Neural cell (in vitro differentiated cells): ENCODE measurements at regions not wholly inside any gene's neighbourhood (a gene's known extent, or its start where the extent isn't known, plus 50 kb on each side); places are given as distances from the start of the nearest gene placed in this dataset.

Source experiments
- H2AFZ ChIP-seq: fragments of 200-600, 300-800 bp; sonication (generic), shearing (Covaris generic); 2 replicates; pipeline ENCODE4 v1.6.0; 2014; ENCODE audit warnings: low read depth, mild to moderate bottlenecking, antibody characterized with exemption, low read length, moderate library complexity
- H3F3A ChIP-seq: fragments of 200-600 bp; shearing (Covaris generic); 2 replicates; pipeline ENCODE4 v1.6.1; 2016; ENCODE audit warnings: mild to moderate bottlenecking, moderate library complexity, mixed read lengths, antibody characterized with exemption, low read length; ENCODE audit not compliant: insufficient read depth, poor library complexity, severe bottlenecking
- H3K27ac ChIP-seq: fragments of 200-600, 300-800 bp; sonication (generic), shearing (Covaris generic); 2 replicates; pipeline ENCODE4 v1.5.1; 2014; ENCODE audit warnings: mild to moderate bottlenecking, low read length, moderate library complexity
- H3K27me3 ChIP-seq: fragments of 300-800, 200-600 bp; sonication (generic), shearing (Covaris generic); 2 replicates; pipeline ENCODE4 v1.6.0; 2014; ENCODE audit warnings: mild to moderate bottlenecking, low read depth, low read length, moderate library complexity; ENCODE audit not compliant: insufficient read depth
- H3K36me3 ChIP-seq: fragments of 300-800, 200-600 bp; sonication (generic), shearing (Covaris generic); 2 replicates; pipeline ENCODE4 v1.5.1; 2014; ENCODE audit warnings: mild to moderate bottlenecking, antibody characterized with exemption, low read length, moderate library complexity; ENCODE audit not compliant: insufficient read depth
- H3K4me2 ChIP-seq: fragments of 300-800, 200-600 bp; sonication (generic), shearing (Covaris generic); 2 replicates; pipeline ENCODE4 v1.6.0; 2014; ENCODE audit warnings: mild to moderate bottlenecking, low read length
- H3K4me3 ChIP-seq: fragments of 300-800, 200-600 bp; sonication (generic), shearing (Covaris generic); 2 replicates; pipeline ENCODE4 v1.5.1; 2014; ENCODE audit warnings: mild to moderate bottlenecking, low read length, moderate library complexity
- H3K79me2 ChIP-seq: fragments of 200-600 bp; shearing (Covaris generic); replicated peaks from 2 replicates; pipeline ENCODE4 v1.6.0; 2014; ENCODE audit warnings: mild to moderate bottlenecking, low read length, moderate library complexity; ENCODE audit not compliant: insufficient read depth
- H3K9ac ChIP-seq: fragments of 300-800, 200-600 bp; sonication (generic), shearing (Covaris generic); 2 replicates; pipeline ENCODE4 v1.6.1; 2016; ENCODE audit warnings: mild to moderate bottlenecking, low read length, mixed read lengths
- H3K9me2 ChIP-seq: fragments of 200-600 bp; shearing (Covaris generic); 2 replicates; pipeline ENCODE4 v1.6.1; 2016; ENCODE audit warnings: mild to moderate bottlenecking, low read length, mixed read lengths; ENCODE audit not compliant: insufficient read depth
- H3K9me3 ChIP-seq: fragments of 200-600, 300-800 bp; sonication (generic), shearing (Covaris generic); 2 replicates; pipeline ENCODE4 v1.6.1; 2016; ENCODE audit warnings: mild to moderate bottlenecking, mixed run types, low read length, moderate library complexity, mixed read lengths
- H4K20me1 ChIP-seq: fragments of 200-600 bp; shearing (Covaris generic); 2 replicates; pipeline ENCODE4 v1.6.1; 2016; ENCODE audit warnings: mild to moderate bottlenecking, mixed run types; ENCODE audit not compliant: insufficient read depth
- EP300 ChIP-seq: fragments of 450-650 bp; conservative IDR thresholded peaks from 2 replicates; pipeline ENCODE4 v1.6.1; 2014; ENCODE audit warnings: antibody characterized with exemption, mild to moderate bottlenecking, moderate library complexity; ENCODE audit not compliant: poor library complexity, severe bottlenecking
- EZH2 ChIP-seq: fragments of 200-600, 300-800 bp; shearing (Covaris generic), sonication (generic); IDR thresholded peaks from 2 replicates; pipeline ENCODE4 v1.6.1; 2014; ENCODE audit warnings: antibody characterized with exemption, low read length, borderline replicate concordance, mild to moderate bottlenecking; ENCODE audit not compliant: insufficient read depth, poor library complexity, severe bottlenecking
- MXI1 ChIP-seq: fragments of 450-650 bp; conservative IDR thresholded peaks from 2 replicates; pipeline ENCODE4 v1.6.1; 2014; ENCODE audit warnings: antibody characterized with exemption, mild to moderate bottlenecking; ENCODE audit not compliant: poor library complexity, severe bottlenecking
- POLR2AphosphoS5 ChIP-seq: IDR thresholded peaks from 2 replicates; pipeline ENCODE4 v1.6.1; 2012
- RAD21 ChIP-seq: fragments of 450-650 bp; conservative IDR thresholded peaks from 2 replicates; pipeline ENCODE4 v1.6.1; 2014; ENCODE audit warnings: antibody characterized with exemption, mild to moderate bottlenecking, moderate library complexity
- SMC3 ChIP-seq: fragments of 450-650 bp; conservative IDR thresholded peaks from 2 replicates; pipeline ENCODE4 v1.6.1; 2014; ENCODE audit warnings: antibody characterized with exemption, mild to moderate bottlenecking, moderate library complexity; ENCODE audit not compliant: poor library complexity
- TAF1 ChIP-seq: IDR thresholded peaks from 2 replicates; pipeline ENCODE4 v1.6.1; 2012; ENCODE audit warnings: low read depth
- TF ChIP-seq, protein P1 (sequence below): IDR thresholded peaks from 2 replicates; pipeline ENCODE4 v1.6.1; 2012; ENCODE audit warnings: borderline replicate concordance
- TF ChIP-seq, protein P2 (sequence below): fragments of 450-650 bp; IDR thresholded peaks from 2 replicates; pipeline ENCODE4 v1.5.1; 2014; ENCODE audit warnings: antibody characterized with exemption, mild to moderate bottlenecking, moderate library complexity; ENCODE audit not compliant: poor library complexity, severe bottlenecking

DNA sequence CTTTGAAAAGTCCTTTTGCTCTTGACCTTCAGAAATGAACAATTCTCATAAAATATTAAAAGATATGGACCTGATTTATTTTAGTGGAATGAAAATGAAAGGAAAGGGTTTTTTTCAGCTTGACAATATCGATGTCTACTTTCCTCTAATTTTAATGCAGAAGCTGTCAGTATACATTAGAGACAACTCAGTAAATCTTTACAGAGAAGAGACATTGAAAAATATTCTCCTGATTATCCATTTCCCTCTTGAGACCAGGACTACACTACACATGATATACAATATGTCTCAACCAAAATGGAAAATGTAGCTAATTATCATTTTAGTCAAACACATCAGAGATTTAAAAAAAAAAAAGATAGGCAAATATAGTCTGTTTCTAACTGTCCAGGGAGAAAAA is 288.5 kb upstream of the NUDT12 start:
- no peak overlapping the region for H2AFZ ChIP-seq
- no peaks in the 10 kb centered on the region for H3K36me3 ChIP-seq
- TF ChIP-seq POLR2AphosphoS5 (peak; percentile 64), RAD21 (no peak), TAF1 (no peak), EP300 (peak; percentile 45), SMC3 (no peak), MXI1 (no peak), EZH2 (no peak)
- TF ChIP-seq, protein P1, sequence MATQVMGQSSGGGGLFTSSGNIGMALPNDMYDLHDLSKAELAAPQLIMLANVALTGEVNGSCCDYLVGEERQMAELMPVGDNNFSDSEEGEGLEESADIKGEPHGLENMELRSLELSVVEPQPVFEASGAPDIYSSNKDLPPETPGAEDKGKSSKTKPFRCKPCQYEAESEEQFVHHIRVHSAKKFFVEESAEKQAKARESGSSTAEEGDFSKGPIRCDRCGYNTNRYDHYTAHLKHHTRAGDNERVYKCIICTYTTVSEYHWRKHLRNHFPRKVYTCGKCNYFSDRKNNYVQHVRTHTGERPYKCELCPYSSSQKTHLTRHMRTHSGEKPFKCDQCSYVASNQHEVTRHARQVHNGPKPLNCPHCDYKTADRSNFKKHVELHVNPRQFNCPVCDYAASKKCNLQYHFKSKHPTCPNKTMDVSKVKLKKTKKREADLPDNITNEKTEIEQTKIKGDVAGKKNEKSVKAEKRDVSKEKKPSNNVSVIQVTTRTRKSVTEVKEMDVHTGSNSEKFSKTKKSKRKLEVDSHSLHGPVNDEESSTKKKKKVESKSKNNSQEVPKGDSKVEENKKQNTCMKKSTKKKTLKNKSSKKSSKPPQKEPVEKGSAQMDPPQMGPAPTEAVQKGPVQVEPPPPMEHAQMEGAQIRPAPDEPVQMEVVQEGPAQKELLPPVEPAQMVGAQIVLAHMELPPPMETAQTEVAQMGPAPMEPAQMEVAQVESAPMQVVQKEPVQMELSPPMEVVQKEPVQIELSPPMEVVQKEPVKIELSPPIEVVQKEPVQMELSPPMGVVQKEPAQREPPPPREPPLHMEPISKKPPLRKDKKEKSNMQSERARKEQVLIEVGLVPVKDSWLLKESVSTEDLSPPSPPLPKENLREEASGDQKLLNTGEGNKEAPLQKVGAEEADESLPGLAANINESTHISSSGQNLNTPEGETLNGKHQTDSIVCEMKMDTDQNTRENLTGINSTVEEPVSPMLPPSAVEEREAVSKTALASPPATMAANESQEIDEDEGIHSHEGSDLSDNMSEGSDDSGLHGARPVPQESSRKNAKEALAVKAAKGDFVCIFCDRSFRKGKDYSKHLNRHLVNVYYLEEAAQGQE = no peak
- TF ChIP-seq, protein P2, sequence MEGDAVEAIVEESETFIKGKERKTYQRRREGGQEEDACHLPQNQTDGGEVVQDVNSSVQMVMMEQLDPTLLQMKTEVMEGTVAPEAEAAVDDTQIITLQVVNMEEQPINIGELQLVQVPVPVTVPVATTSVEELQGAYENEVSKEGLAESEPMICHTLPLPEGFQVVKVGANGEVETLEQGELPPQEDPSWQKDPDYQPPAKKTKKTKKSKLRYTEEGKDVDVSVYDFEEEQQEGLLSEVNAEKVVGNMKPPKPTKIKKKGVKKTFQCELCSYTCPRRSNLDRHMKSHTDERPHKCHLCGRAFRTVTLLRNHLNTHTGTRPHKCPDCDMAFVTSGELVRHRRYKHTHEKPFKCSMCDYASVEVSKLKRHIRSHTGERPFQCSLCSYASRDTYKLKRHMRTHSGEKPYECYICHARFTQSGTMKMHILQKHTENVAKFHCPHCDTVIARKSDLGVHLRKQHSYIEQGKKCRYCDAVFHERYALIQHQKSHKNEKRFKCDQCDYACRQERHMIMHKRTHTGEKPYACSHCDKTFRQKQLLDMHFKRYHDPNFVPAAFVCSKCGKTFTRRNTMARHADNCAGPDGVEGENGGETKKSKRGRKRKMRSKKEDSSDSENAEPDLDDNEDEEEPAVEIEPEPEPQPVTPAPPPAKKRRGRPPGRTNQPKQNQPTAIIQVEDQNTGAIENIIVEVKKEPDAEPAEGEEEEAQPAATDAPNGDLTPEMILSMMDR = no peak
- H3K4me2 ChIP-seq = no peak overlapping the region
- no peaks in the 10 kb centered on the region for H3K9me3 ChIP-seq
- H3K9ac ChIP-seq = no peak overlapping the region
- H3K79me2 ChIP-seq = no peaks in the 10 kb centered on the region
- H3F3A ChIP-seq = no peaks in the 10 kb centered on the region
- no peaks in the 10 kb centered on the region for H3K27me3 ChIP-seq
- H3K4me3 ChIP-seq = no peak overlapping the region
- H3K27ac ChIP-seq = no peak overlapping the region
- H3K9me2 ChIP-seq = no peaks in the 10 kb centered on the region
- H4K20me1 ChIP-seq = no peaks in the 10 kb centered on the region

DNA sequence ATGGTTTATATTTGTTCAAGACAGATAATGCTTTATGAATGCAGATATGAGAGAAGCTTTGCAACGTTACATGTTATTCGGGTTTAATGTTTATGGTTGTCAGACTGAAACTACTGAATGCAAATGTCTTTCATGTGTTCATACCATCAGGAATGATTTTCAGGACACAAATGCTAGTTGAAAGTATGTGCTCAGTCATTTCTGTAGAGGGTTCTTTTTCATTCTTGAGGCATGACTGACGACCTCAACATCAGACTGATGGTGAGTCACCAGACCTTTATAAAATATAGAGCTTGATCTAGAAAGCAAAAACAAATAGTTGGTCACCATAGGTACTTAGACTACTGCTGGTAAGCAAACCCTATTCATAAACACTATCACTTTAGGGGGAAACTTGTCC is 287.3 kb upstream of the NUDT12 start:
- H3F3A ChIP-seq = no peaks in the 10 kb centered on the region
- H3K27me3 ChIP-seq = no peaks in the 10 kb centered on the region
- no peak overlapping the region for H3K4me2 ChIP-seq
- H3K9me3 ChIP-seq = no peaks in the 10 kb centered on the region
- no peak overlapping the region for H3K9ac ChIP-seq
- H2AFZ ChIP-seq = no peak overlapping the region
- no peaks in the 10 kb centered on the region for H3K36me3 ChIP-seq
- TF ChIP-seq RAD21 (no peak), TAF1 (no peak), SMC3 (no peak), EZH2 (no peak), MXI1 (no peak), POLR2AphosphoS5 (no peak), EP300 (no peak)
- TF ChIP-seq, protein P2 = no peak
- TF ChIP-seq, protein P1 = no peak
- H4K20me1 ChIP-seq = no peaks in the 10 kb centered on the region
- H3K9me2 ChIP-seq = no peaks in the 10 kb centered on the region
- no peaks in the 10 kb centered on the region for H3K79me2 ChIP-seq
- no peak overlapping the region for H3K27ac ChIP-seq
- no peak overlapping the region for H3K4me3 ChIP-seq
